ENCODE measurements at regions not wholly inside any gene's neighbourhood (a gene's known extent, or its start where the extent isn't known, plus 50 kb on each side); places are given as distances from the start of the nearest gene placed in this dataset.

GRCh38 chr3:101172516-101172915 is 147.9 kb downstream of the IMPG2 start:
- Mint-ChIP-seq H3K4me1 (ENCODE audit: low read depth) (peaks cover 6% of the 10 kb centered on the region), H3K4me3 (ENCODE audit: low read depth) (no peak overlapping the region), H3K9me3 (ENCODE audit: low read depth) (no peaks in the 10 kb centered on the region), H3K36me3 (ENCODE audit: insufficient read depth) (no peaks in the 10 kb centered on the region), H3K27ac (no peak overlapping the region), H3K27me3 (no peaks in the 10 kb centered on the region)
- no peak for DNase-seq (ENCODE audit: low spot score, unreplicated experiment)
- TF ChIP-seq, protein P1, sequence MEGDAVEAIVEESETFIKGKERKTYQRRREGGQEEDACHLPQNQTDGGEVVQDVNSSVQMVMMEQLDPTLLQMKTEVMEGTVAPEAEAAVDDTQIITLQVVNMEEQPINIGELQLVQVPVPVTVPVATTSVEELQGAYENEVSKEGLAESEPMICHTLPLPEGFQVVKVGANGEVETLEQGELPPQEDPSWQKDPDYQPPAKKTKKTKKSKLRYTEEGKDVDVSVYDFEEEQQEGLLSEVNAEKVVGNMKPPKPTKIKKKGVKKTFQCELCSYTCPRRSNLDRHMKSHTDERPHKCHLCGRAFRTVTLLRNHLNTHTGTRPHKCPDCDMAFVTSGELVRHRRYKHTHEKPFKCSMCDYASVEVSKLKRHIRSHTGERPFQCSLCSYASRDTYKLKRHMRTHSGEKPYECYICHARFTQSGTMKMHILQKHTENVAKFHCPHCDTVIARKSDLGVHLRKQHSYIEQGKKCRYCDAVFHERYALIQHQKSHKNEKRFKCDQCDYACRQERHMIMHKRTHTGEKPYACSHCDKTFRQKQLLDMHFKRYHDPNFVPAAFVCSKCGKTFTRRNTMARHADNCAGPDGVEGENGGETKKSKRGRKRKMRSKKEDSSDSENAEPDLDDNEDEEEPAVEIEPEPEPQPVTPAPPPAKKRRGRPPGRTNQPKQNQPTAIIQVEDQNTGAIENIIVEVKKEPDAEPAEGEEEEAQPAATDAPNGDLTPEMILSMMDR (IDR thresholded peaks at IDR 0.05; ENCODE audit: unreplicated experiment): no peak

DNA sequence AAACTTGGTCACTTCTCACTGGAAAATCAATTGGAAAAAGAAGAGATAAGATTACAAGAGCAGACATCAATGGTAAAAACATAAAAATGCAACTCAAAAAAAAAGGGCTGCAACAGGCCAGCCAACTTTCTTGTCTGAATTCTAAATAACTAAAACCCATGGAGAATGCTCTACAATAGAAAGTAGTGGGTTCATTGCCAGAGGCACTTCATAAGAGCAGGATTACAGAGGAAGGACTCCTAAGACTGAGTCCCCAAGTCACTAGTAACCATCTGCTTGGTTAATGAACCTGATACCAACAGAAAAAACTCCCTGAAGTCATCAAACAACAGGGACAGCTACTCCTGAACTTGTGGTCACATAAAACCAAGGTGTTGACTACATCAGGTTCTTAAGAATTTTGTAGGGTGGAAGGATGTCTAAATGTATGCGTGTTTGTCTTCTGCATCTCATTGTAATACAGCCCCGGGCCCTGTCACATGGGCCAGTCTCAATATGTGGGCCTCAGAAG is 148.6 kb downstream of the IMPG2 start:
- no peaks in the 10 kb centered on the region for H3K36me3 Mint-ChIP-seq (ENCODE audit: insufficient read depth)
- H3K27ac Mint-ChIP-seq: no peak overlapping the region
- no peaks in the 10 kb centered on the region for H3K27me3 Mint-ChIP-seq
- H3K4me1 Mint-ChIP-seq (ENCODE audit: low read depth): peaks cover 6% of the 10 kb centered on the region
- no peak for DNase-seq (ENCODE audit: low spot score, unreplicated experiment)
- no peak overlapping the region for H3K4me3 Mint-ChIP-seq (ENCODE audit: low read depth)
- TF ChIP-seq, protein P1 (IDR thresholded peaks at IDR 0.05; ENCODE audit: unreplicated experiment): no peak
- no peaks in the 10 kb centered on the region for H3K9me3 Mint-ChIP-seq (ENCODE audit: low read depth)

DNA sequence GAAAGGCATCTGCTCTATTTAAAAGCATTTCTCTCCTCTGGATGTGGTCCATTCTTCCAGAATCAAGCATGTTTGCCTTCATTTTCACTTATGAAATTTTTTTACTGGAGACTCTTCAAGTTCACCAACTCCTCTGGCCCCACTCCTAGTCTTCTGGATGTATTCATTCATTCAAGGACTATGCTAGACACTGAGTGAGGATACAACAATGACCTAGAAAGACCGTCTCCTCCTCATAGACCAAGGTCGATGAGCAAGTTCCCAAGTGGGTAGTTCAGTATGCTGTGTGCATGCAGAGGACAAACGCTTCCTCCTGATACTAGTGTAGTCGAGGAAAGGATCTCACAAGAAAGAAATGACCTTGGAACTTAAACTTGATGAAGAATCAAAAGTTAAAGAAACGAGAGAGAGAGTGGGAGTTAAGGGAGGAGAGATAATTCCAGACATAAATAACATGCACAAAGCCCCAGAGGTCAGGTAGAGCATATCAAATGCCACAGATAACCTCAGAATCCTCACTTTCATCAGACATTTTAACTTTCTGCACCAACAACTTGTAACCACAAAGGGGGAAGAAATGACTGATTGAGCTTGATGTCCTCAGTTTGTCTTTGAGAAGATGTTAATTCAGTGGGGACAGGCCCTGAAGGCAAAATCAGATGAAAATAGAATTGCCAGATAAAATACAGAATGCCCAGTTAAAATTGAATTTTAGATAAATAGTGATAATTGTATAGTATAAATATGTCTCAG is 149.4 kb downstream of the IMPG2 start:
- Mint-ChIP-seq H3K4me1 (ENCODE audit: low read depth) (peaks cover 6% of the 10 kb centered on the region), H3K36me3 (ENCODE audit: insufficient read depth) (no peaks in the 10 kb centered on the region), H3K27ac (no peak overlapping the region), H3K4me3 (ENCODE audit: low read depth) (no peak overlapping the region), H3K9me3 (ENCODE audit: low read depth) (no peaks in the 10 kb centered on the region), H3K27me3 (no peaks in the 10 kb centered on the region)
- TF ChIP-seq, protein P1 (IDR thresholded peaks at IDR 0.05; ENCODE audit: unreplicated experiment): no peak
- no peak for DNase-seq (ENCODE audit: low spot score, unreplicated experiment)

GRCh38 chr3:101170062-101170771 is 150.2 kb downstream of the IMPG2 start:
- TF ChIP-seq, protein P1 (IDR thresholded peaks at IDR 0.05; ENCODE audit: unreplicated experiment): no peak
- H3K4me3 Mint-ChIP-seq (ENCODE audit: low read depth): no peak overlapping the region
- no peaks in the 10 kb centered on the region for H3K27me3 Mint-ChIP-seq
- no peak for DNase-seq (ENCODE audit: low spot score, unreplicated experiment)
- H3K27ac Mint-ChIP-seq: no peak overlapping the region
- no peaks in the 10 kb centered on the region for H3K9me3 Mint-ChIP-seq (ENCODE audit: low read depth)
- H3K36me3 Mint-ChIP-seq (ENCODE audit: insufficient read depth): no peaks in the 10 kb centered on the region
- H3K4me1 Mint-ChIP-seq (ENCODE audit: low read depth): peaks cover 6% of the 10 kb centered on the region

DNA sequence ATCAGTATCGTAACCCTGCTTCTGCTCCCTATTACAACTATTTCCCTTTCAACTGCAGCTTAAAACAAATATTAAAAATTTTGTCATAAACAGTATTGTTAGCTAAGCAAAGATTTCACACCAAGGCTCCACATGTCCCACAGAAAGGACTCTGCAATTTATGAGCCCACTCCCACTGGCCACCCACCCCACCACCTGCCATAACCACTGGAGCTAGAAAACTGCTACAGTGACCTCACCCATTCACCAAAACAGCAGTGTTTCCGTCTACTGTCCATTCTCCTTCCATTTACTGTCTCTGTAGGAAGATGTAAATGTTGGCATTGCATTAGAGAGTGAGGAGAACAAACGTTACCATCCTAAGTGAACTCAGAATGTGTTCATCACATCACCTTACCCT is 150.9 kb downstream of the IMPG2 start:
- TF ChIP-seq, protein P1 (IDR thresholded peaks at IDR 0.05; ENCODE audit: unreplicated experiment): no peak
- Mint-ChIP-seq H3K9me3 (ENCODE audit: low read depth) (no peaks in the 10 kb centered on the region), H3K4me1 (ENCODE audit: low read depth) (peaks cover 6% of the 10 kb centered on the region), H3K27me3 (no peaks in the 10 kb centered on the region), H3K36me3 (ENCODE audit: insufficient read depth) (no peaks in the 10 kb centered on the region), H3K27ac (no peak overlapping the region), H3K4me3 (ENCODE audit: low read depth) (no peak overlapping the region)
- no peak for DNase-seq (ENCODE audit: low spot score, unreplicated experiment)

Measured in progenitor cell of endocrine pancreas (in vitro differentiated cells).